ENCODE measurements at regions not wholly inside any gene's neighbourhood (a gene's known extent, or its start where the extent isn't known, plus 50 kb on each side); places are given as distances from the start of the nearest gene placed in this dataset.

DNA sequence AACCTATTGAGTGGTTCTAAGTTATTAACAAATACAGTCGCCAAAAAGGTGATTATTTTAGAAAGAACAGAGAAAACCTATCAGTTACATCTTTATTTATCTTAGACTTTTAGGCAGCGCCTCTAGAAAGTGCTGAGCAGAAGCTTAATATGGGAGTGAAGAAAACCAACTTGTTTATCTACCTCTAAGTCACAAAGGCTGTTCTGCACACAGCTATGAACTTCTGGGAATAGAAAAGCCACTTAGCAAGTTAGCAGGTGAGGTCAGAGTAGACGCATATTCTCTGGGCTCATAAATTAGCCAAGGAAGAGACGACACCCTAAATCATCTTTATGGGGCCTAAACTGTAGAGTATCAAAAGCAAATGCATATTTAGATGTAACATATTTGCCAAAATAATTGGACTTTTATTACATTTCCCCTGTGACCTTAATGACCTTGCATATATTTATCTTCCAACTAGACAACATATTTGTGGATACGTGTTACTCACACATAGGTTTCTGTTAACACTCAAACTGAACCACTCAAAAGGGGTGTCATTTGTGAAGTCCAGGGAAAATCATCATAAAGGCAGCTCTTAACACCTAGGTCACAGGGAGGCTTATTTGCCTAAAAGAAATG, 267.1 kb downstream of the ADGB start:
- DNase-seq (ENCODE audit: low read depth) = no peak
- TF ChIP-seq, protein P1, sequence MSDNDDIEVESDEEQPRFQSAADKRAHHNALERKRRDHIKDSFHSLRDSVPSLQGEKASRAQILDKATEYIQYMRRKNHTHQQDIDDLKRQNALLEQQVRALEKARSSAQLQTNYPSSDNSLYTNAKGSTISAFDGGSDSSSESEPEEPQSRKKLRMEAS (IDR thresholded peaks at IDR 0.05; ENCODE audit: low read depth, low read length) = no peak
- no peak for TF ChIP-seq POLR2A (IDR thresholded peaks at IDR 0.05; ENCODE audit: extremely low read depth, insufficient read length)
- TF ChIP-seq, protein P2, sequence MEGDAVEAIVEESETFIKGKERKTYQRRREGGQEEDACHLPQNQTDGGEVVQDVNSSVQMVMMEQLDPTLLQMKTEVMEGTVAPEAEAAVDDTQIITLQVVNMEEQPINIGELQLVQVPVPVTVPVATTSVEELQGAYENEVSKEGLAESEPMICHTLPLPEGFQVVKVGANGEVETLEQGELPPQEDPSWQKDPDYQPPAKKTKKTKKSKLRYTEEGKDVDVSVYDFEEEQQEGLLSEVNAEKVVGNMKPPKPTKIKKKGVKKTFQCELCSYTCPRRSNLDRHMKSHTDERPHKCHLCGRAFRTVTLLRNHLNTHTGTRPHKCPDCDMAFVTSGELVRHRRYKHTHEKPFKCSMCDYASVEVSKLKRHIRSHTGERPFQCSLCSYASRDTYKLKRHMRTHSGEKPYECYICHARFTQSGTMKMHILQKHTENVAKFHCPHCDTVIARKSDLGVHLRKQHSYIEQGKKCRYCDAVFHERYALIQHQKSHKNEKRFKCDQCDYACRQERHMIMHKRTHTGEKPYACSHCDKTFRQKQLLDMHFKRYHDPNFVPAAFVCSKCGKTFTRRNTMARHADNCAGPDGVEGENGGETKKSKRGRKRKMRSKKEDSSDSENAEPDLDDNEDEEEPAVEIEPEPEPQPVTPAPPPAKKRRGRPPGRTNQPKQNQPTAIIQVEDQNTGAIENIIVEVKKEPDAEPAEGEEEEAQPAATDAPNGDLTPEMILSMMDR (IDR thresholded peaks at IDR 0.05; ENCODE audit: low read depth, low read length) = no peak
- TF ChIP-seq MYC (IDR thresholded peaks at IDR 0.05; ENCODE audit: low read depth, low read length) = no peak

DNA sequence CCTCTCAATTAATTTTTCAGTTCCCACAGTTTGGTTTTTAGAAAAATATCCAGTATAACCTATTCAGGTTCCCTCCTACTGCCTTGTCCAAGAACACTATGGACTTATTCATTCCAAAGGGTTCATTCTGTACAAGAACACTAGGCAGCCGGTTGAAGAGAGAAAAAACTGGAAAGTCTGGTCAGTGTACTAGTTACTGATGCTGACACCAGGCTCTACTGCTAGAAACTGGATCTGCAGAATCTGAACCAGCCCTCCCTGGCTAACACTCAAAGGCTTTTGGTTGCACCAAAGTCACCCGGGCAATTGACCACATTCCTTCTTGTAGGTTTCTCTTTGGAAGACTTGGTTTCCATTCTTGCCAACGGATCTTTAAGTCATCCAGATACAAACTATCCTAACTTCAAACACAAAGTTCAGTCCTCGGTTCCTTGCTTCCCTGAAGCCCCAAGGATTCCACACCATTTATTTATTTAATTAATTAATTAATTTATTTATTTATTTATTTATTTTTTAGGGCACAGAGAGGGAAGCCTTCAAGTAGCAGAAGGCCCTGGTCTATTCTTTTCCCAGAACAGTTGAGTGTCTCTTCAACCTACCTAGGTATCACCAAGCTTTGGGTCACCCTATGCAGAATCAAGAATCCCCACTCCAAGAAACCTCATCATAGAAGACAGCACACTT, 268.1 kb downstream of the ADGB start:
- DNase-seq (ENCODE audit: low read depth) = no peak
- TF ChIP-seq, protein P1 (IDR thresholded peaks at IDR 0.05; ENCODE audit: low read depth, low read length) = no peak
- TF ChIP-seq POLR2A (IDR thresholded peaks at IDR 0.05; ENCODE audit: extremely low read depth, insufficient read length) = no peak
- no peak for TF ChIP-seq MYC (IDR thresholded peaks at IDR 0.05; ENCODE audit: low read depth, low read length)
- TF ChIP-seq, protein P2 (IDR thresholded peaks at IDR 0.05; ENCODE audit: low read depth, low read length) = no peak
- no peak overlapping the region for H3K4me3 ChIP-seq (ENCODE audit: low read depth, low read length)

More for the DNA sequence above, 267.1 kb downstream of the ADGB start:
- H3K4me3 ChIP-seq (ENCODE audit: low read depth, low read length) = no peak overlapping the region

DNA sequence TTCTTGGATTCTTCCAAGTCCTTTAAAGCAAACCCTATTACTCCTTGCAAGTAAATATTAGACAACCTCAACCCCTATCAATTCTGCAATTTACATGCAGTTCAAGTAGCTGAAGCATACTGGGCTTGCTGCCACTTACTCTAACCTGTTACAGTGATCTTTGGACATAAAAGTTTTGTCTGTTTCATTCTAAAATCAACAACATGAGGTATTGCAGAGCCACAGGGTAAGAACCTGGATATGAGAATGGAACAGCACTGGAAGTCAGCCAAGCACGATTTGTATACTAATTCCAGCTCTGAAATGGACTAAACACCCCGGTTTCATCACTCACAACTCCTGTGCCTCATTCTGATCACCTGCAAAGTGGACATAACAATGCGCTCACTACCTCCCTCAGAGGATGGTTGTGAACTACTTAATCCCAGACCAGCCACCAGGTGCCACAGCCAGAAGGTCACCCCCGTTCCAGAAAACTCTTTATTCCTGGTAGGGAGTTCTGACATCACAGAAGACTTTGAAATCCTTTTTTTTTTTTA, 270.0 kb downstream of the ADGB start:
- no peak for DNase-seq (ENCODE audit: low read depth)
- H3K4me3 ChIP-seq (ENCODE audit: low read depth, low read length) = no peak overlapping the region
- TF ChIP-seq, protein P1 (IDR thresholded peaks at IDR 0.05; ENCODE audit: low read depth, low read length) = no peak
- TF ChIP-seq MYC (IDR thresholded peaks at IDR 0.05; ENCODE audit: low read depth, low read length) (no peak), POLR2A (IDR thresholded peaks at IDR 0.05; ENCODE audit: extremely low read depth, insufficient read length) (no peak)
- TF ChIP-seq, protein P2 (IDR thresholded peaks at IDR 0.05; ENCODE audit: low read depth, low read length) = no peak

DNA sequence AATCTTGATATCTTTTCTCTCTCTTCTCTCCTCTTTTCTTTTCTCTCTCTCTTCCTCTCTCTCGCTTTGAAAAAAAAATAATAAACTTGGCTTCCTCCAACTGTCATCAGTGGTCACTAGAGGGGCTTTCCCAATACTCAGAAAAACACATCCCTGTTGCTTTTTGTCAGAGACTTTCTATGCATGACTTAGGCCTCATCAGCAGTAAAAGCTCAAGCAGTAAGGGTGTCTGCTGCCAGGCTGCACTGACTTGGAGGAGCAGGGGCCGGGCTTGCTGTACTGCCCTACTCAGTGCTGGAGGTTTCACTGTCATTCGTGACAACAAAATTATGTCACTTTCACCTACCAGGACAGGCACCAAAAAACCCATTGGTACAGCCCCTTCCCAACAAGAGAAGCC, 272.0 kb downstream of the ADGB start:
- DNase-seq (ENCODE audit: low read depth) = peak; percentile 43
- no peak overlapping the region for H3K4me3 ChIP-seq (ENCODE audit: low read depth, low read length)
- TF ChIP-seq POLR2A (IDR thresholded peaks at IDR 0.05; ENCODE audit: extremely low read depth, insufficient read length) = no peak
- TF ChIP-seq, protein P1 (IDR thresholded peaks at IDR 0.05; ENCODE audit: low read depth, low read length) = no peak
- TF ChIP-seq, protein P2 (IDR thresholded peaks at IDR 0.05; ENCODE audit: low read depth, low read length) = no peak
- TF ChIP-seq MYC (IDR thresholded peaks at IDR 0.05; ENCODE audit: low read depth, low read length) = no peak

DNA sequence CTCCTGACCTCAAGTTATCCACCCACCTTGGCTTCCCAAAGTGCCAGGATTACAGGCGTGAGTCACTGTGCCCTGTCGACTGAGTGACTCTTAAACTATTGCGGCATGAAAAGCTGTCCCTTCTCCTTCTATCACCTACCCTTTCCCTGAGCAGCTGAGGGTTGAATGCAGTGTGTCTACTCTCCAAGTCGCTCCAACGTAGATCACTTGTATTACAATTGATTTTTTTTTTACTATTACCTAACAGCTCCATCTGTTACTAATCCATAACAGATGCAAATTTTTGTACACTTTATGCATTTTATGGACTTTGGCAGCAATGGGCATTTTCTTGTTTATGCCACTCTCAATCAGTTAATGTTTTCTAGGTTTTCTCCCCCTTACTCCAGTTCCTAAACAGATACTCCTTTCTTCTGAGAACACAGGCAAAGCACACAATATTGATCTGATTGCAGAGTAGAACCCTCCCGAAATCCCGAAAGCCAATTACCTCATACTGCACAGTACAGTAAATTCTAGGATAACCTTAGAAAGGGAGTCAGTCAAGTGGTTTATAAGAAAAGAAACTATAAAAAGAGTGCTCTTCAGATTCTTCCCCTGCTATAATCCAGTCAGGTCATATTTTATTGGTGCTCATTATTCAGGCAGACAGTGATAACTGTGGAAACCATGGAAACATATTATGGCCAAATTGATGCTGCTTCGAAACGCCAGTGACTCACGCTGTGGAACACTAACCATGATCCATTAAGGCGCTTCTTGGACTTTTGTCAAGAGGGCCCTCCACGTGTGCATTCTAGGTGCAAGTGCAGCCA, 273.0 kb downstream of the ADGB start:
- no peak for DNase-seq (ENCODE audit: low read depth)
- no peak overlapping the region for H3K4me3 ChIP-seq (ENCODE audit: low read depth, low read length)
- TF ChIP-seq MYC (IDR thresholded peaks at IDR 0.05; ENCODE audit: low read depth, low read length) (no peak), POLR2A (IDR thresholded peaks at IDR 0.05; ENCODE audit: extremely low read depth, insufficient read length) (no peak)
- TF ChIP-seq, protein P1 (IDR thresholded peaks at IDR 0.05; ENCODE audit: low read depth, low read length) = no peak
- TF ChIP-seq, protein P2 (IDR thresholded peaks at IDR 0.05; ENCODE audit: low read depth, low read length) = no peak
